GM10266 (cell line): ENCODE measurements at regions not wholly inside any gene's neighbourhood (a gene's known extent, or its start where the extent isn't known, plus 50 kb on each side); places are given as distances from the start of the nearest gene placed in this dataset.
"Not testable (repeated sequence)": the region's sequence is repeated elsewhere in the genome, so short reads cannot be mapped to it uniquely, and the experiment has no call there.

Experiments used
- DNase-seq: peaks from one replicate; pipeline ENCODE4 v3.0.0; 2012; ENCODE audit errors: extremely low spot score
- CTCF ChIP-seq: IDR thresholded peaks from 2 replicates; pipeline ENCODE4 v1.5.1; 2012; ENCODE audit warnings: mild to moderate bottlenecking, low read depth; ENCODE audit not compliant: control insufficient read depth, insufficient read depth; ENCODE audit errors: missing control alignments

- DNase-seq = peak; percentile 0
- TF ChIP-seq CTCF = no peak
Measured at GRCh38 chr1:112146201-112146715, 156.8 kb upstream of the KCND3 start.

- DNase-seq = not testable (repeated sequence)
Measured at GRCh38 chr1:112160214-112160613, 170.7 kb upstream of the KCND3 start.

GRCh38 chr1:112165375-112165774, 175.9 kb upstream of the KCND3 start:
- TF ChIP-seq CTCF = no peak
- DNase-seq = no peak

GRCh38 chr1:112169517-112169916, 180.0 kb upstream of the KCND3 start:
- no peak for TF ChIP-seq CTCF
- DNase-seq = no peak

GRCh38 chr1:112172294-112172882, 182.9 kb upstream of the KCND3 start:
- TF ChIP-seq CTCF = no peak
- DNase-seq = no peak

- DNase-seq = no peak
- TF ChIP-seq CTCF = no peak
Measured at GRCh38 chr1:112177314-112177713, 187.8 kb upstream of the KCND3 start.

GRCh38 chr1:112188611-112189010, 199.1 kb upstream of the KCND3 start:
- DNase-seq = no peak

More at GRCh38 chr1:112188611-112189010, 199.1 kb upstream of the KCND3 start:
- TF ChIP-seq CTCF = no peak
